Heart left ventricle (tissue), 13 donors: ENCODE measurements at regions not wholly inside any gene's neighbourhood (a gene's known extent, or its start where the extent isn't known, plus 50 kb on each side); places are given as distances from the start of the nearest gene placed in this dataset.

Experiments used
- POLR2A ChIP-seq, 2 donors: fragments of 450-650 bp; IDR thresholded peaks; one replicate each; pipeline ENCODE4 v1.6.1; 2017; ENCODE audit warnings: antibody characterized with exemption in 2 of 2, mild to moderate bottlenecking in 2 of 2, moderate library complexity in 2 of 2
- TF ChIP-seq, protein P1 (sequence below), 12 donors: fragments of 200-600 bp; sonication (generic) in 4 of 12; IDR thresholded peaks; one replicate each; pipeline versions ENCODE4 v1.5.0 to v1.8.0; 2018 to 2022; ENCODE audit warnings: antibody characterized with exemption in 12 of 12, mild to moderate bottlenecking in 5 of 12
- donor health status: ischemic (EF 13 %, LVEDD 7.1; RV severe dilation, severe dysfunction).
- donor health status: DM: no; HTN: yes; CAD: no.
- donor health status: DM: no; HTN: no; CAD: no.
- donor health status: ischemic (EF 25% LVEDD 6.9; RV normal size, moderate dysfunction).
- donor health status: ischemic (EF 25% LVEDD 5.7; RV mildly dilated, moderate dysfunction).
- donor health status: ischemic (EF 35%, LVEDD 5.7; RV mildly dilated, moderate dysfunction).
- donor health status: nonischemic (EF 11% LVEDD 7.7; RV severe dilation, severe dysfunction).
- donor health status: DM: yes; HTN: yes; CAD: no.
- donor health status: PGD.
- donor health status: ischemic (EF 29% LVEDD 5.4; RV normal size, mild dysfunction).
- donor health status: nonischemic (EF 23%, LVEDD 6.1; RV moderate dilation, normal function).

GRCh38 chr2:144163592-144163991 lies 356.3 kb downstream of the ZEB2 start:
- TF ChIP-seq, protein P1, sequence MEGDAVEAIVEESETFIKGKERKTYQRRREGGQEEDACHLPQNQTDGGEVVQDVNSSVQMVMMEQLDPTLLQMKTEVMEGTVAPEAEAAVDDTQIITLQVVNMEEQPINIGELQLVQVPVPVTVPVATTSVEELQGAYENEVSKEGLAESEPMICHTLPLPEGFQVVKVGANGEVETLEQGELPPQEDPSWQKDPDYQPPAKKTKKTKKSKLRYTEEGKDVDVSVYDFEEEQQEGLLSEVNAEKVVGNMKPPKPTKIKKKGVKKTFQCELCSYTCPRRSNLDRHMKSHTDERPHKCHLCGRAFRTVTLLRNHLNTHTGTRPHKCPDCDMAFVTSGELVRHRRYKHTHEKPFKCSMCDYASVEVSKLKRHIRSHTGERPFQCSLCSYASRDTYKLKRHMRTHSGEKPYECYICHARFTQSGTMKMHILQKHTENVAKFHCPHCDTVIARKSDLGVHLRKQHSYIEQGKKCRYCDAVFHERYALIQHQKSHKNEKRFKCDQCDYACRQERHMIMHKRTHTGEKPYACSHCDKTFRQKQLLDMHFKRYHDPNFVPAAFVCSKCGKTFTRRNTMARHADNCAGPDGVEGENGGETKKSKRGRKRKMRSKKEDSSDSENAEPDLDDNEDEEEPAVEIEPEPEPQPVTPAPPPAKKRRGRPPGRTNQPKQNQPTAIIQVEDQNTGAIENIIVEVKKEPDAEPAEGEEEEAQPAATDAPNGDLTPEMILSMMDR (IDR thresholded peaks at IDR 0.05) = no peak
- TF ChIP-seq POLR2A (IDR thresholded peaks at IDR 0.05) = no peak
